Osteocyte (in vitro differentiated cells): ENCODE measurements at regions not wholly inside any gene's neighbourhood (a gene's known extent, or its start where the extent isn't known, plus 50 kb on each side); places are given as distances from the start of the nearest gene placed in this dataset.

Source experiments
- DNase-seq: peaks from one replicate; pipeline ENCODE4 v3.0.0; 2021; ENCODE audit warnings: mixed read lengths; ENCODE audit not compliant: unreplicated experiment; ENCODE audit errors: extremely low spot score
- H3K27ac Mint-ChIP-seq: one replicate; pipeline ENCODE4 v1.8.0; 2021; ENCODE audit warnings: mild to moderate bottlenecking, mixed read lengths; ENCODE audit not compliant: unreplicated experiment
- H3K27me3 Mint-ChIP-seq: one replicate; pipeline ENCODE4 v1.8.0; 2021; ENCODE audit warnings: mixed read lengths; ENCODE audit not compliant: unreplicated experiment
- H3K36me3 Mint-ChIP-seq: one replicate; pipeline ENCODE4 v1.8.0; 2021; ENCODE audit warnings: mixed read lengths; ENCODE audit not compliant: unreplicated experiment
- H3K4me1 Mint-ChIP-seq: one replicate; pipeline ENCODE4 v1.8.0; 2021; ENCODE audit warnings: mixed read lengths; ENCODE audit not compliant: unreplicated experiment
- H3K4me3 Mint-ChIP-seq: one replicate; pipeline ENCODE4 v1.8.0; 2021; ENCODE audit warnings: mild to moderate bottlenecking, moderate library complexity, mixed read lengths; ENCODE audit not compliant: unreplicated experiment
- H3K9me3 Mint-ChIP-seq: one replicate; pipeline ENCODE4 v1.8.0; 2021; ENCODE audit warnings: mixed read lengths; ENCODE audit not compliant: unreplicated experiment
- CTCF ChIP-seq: fragments of 200-600 bp; sonication (generic); IDR thresholded peaks from 2 replicates; pipeline ENCODE4 v1.5.0; 2021; ENCODE audit warnings: antibody characterized with exemption, mild to moderate bottlenecking, moderate library complexity

DNA sequence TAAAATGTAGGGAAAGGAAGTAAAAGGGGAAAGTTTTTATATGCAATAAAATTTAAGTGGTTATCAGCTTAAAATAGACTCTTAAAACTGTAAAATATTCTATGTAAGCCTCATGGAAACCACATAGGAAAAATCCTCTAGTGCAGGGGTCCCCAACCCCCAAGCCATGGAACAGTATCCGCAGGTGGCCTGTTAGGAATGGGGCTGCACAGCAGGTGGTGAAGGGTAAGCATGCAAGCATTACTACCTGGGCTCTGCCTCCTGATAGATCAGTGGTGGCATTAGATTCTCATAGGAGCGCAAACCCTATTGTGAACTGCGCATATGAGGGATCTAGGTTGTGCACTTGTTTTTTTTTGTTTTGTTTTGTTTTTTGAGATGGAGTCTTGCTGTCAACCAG, 1409.3 kb upstream of the CDH2 start:
- Mint-ChIP-seq H3K27me3 (peaks cover 12% of the 10 kb centered on the region), H3K9me3 (no peaks in the 10 kb centered on the region), H3K4me3 (no peak overlapping the region), H3K4me1 (no peaks in the 10 kb centered on the region), H3K27ac (no peak overlapping the region), H3K36me3 (no peaks in the 10 kb centered on the region)
- DNase-seq = no peak
- TF ChIP-seq CTCF = no peak

DNA sequence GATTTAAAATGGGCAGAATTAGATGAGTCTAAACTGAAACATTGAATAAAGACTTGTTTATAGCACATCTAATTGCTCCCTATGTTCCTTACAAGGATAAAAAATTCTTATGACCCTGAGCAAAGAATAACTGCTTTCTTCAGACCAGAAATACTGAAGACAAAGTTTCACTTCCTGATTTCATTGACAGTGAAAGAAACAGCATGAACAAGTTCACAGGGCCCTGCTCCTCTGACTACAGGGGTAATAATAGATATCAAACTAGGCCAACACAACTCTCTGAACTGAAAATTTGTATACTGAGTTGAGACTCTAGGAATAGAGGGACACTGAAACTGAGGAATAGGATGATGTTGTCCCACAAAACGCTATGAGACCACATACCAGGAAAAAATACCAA, 1383.3 kb upstream of the CDH2 start:
- H3K4me3 Mint-ChIP-seq = no peak overlapping the region
- no peaks in the 10 kb centered on the region for H3K36me3 Mint-ChIP-seq
- peaks cover 11% of the 10 kb centered on the region for H3K27me3 Mint-ChIP-seq
- DNase-seq = no peak
- H3K27ac Mint-ChIP-seq = no peak overlapping the region
- no peaks in the 10 kb centered on the region for H3K9me3 Mint-ChIP-seq
- H3K4me1 Mint-ChIP-seq = no peaks in the 10 kb centered on the region
- TF ChIP-seq CTCF = no peak

GRCh38 chr18:29556070-29556469, 1379.1 kb upstream of the CDH2 start:
- Mint-ChIP-seq H3K36me3 (no peaks in the 10 kb centered on the region), H3K9me3 (no peaks in the 10 kb centered on the region), H3K27me3 (peaks cover 6% of the 10 kb centered on the region), H3K4me3 (no peak overlapping the region), H3K27ac (no peak overlapping the region), H3K4me1 (peaks cover 1% of the 10 kb centered on the region)
- DNase-seq = no peak
- no peak for TF ChIP-seq CTCF

GRCh38 chr18:29549759-29550158, 1372.8 kb upstream of the CDH2 start:
- H3K27me3 Mint-ChIP-seq = peaks cover 9% of the 10 kb centered on the region
- H3K4me1 Mint-ChIP-seq = peaks cover 1% of the 10 kb centered on the region
- no peak for DNase-seq
- H3K36me3 Mint-ChIP-seq = no peaks in the 10 kb centered on the region
- no peak overlapping the region for H3K4me3 Mint-ChIP-seq
- no peaks in the 10 kb centered on the region for H3K9me3 Mint-ChIP-seq
- H3K27ac Mint-ChIP-seq = no peak overlapping the region
- no peak for TF ChIP-seq CTCF

DNA sequence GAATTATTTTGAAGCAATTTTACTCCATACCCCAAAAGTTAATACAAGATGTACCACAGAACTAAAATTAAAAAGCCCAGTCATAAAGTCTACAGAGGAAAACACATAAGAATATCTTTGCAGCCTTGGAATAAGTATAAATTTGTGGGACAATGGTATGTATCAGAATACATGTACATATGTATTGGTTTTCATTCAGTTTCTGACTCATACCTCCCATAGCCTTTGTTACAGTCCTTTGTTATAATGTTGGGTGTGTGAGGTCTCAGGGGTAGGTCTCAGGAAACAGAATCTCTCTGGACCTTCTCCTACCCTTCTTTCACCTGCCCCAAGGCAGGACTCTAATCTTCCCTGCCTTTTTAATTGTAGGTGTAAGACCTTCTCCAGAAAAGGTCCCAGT, 1370.7 kb upstream of the CDH2 start:
- H3K27me3 Mint-ChIP-seq = peaks cover 12% of the 10 kb centered on the region
- no peaks in the 10 kb centered on the region for H3K9me3 Mint-ChIP-seq
- DNase-seq = no peak
- no peaks in the 10 kb centered on the region for H3K36me3 Mint-ChIP-seq
- no peak overlapping the region for H3K27ac Mint-ChIP-seq
- no peak for TF ChIP-seq CTCF
- no peak overlapping the region for H3K4me3 Mint-ChIP-seq
- H3K4me1 Mint-ChIP-seq = peaks cover 1% of the 10 kb centered on the region
